SK-N-SH (cell line): ENCODE measurements at regions not wholly inside any gene's neighbourhood (a gene's known extent, or its start where the extent isn't known, plus 50 kb on each side); places are given as distances from the start of the nearest gene placed in this dataset.

ENCODE experiments used
- RCOR1 ChIP-seq: fragments of 150-350 bp; IDR thresholded peaks from 2 replicates; pipeline ENCODE4 v1.6.1; 2017; ENCODE audit warnings: antibody characterized with exemption, low read length
- SMC3 ChIP-seq: IDR thresholded peaks from 2 replicates; pipeline ENCODE4 v1.6.1; 2012; ENCODE audit warnings: low read depth, low read length, improper control_type of control experiment
- YY1 ChIP-seq: IDR thresholded peaks from 2 replicates; pipeline ENCODE4 v1.4.0; 2012; ENCODE audit warnings: low read depth, mild to moderate bottlenecking
- TF ChIP-seq, protein P1 (sequence below): fragments of 200-600 bp; sonication (generic); IDR thresholded peaks from 2 replicates; pipeline ENCODE4 v1.6.1; 2017; ENCODE audit warnings: antibody characterized with exemption, mild to moderate bottlenecking, moderate library complexity
- TF ChIP-seq, protein P2 (sequence below): fragments of 150-350 bp; IDR thresholded peaks from 2 replicates; pipeline ENCODE4 v1.6.1; 2017; ENCODE audit warnings: antibody characterized with exemption, low read length, low read depth, borderline replicate concordance

DNA sequence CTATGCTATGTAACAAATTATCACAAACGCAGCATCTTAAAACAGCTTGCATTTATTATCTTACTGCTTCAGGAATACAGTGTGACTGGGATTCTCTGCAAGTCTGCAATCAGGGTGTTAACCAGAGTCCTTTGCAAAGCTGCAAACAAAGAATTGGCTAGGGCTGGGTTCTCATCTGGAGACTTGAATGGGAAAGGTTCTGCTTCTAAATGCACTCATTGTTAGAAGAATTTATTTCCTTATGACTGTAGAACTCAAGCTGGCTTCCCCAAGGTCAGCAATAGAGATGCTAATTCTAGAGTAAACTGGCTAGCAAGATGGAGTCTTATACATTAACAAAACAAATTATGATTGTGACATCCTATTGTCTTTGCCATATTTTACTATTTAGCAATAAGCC lies 673.7 kb downstream of the DIPK2A start:
- no peak for TF ChIP-seq RCOR1
- TF ChIP-seq, protein P1, sequence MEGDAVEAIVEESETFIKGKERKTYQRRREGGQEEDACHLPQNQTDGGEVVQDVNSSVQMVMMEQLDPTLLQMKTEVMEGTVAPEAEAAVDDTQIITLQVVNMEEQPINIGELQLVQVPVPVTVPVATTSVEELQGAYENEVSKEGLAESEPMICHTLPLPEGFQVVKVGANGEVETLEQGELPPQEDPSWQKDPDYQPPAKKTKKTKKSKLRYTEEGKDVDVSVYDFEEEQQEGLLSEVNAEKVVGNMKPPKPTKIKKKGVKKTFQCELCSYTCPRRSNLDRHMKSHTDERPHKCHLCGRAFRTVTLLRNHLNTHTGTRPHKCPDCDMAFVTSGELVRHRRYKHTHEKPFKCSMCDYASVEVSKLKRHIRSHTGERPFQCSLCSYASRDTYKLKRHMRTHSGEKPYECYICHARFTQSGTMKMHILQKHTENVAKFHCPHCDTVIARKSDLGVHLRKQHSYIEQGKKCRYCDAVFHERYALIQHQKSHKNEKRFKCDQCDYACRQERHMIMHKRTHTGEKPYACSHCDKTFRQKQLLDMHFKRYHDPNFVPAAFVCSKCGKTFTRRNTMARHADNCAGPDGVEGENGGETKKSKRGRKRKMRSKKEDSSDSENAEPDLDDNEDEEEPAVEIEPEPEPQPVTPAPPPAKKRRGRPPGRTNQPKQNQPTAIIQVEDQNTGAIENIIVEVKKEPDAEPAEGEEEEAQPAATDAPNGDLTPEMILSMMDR, result no peak
- no peak for TF ChIP-seq SMC3
- TF ChIP-seq, protein P2, sequence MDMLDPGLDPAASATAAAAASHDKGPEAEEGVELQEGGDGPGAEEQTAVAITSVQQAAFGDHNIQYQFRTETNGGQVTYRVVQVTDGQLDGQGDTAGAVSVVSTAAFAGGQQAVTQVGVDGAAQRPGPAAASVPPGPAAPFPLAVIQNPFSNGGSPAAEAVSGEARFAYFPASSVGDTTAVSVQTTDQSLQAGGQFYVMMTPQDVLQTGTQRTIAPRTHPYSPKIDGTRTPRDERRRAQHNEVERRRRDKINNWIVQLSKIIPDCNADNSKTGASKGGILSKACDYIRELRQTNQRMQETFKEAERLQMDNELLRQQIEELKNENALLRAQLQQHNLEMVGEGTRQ, result no peak
- TF ChIP-seq YY1, result no peak
